Smooth muscle cell (in vitro differentiated cells): ENCODE measurements at regions not wholly inside any gene's neighbourhood (a gene's known extent, or its start where the extent isn't known, plus 50 kb on each side); places are given as distances from the start of the nearest gene placed in this dataset.

ENCODE experiments used
- DNase-seq: peaks from one replicate; lab custom pipeline; 2025; ENCODE audit not compliant: unreplicated experiment; lab: John Stamatoyannopoulos, UW
- H2AFZ ChIP-seq: fragments of 200-600 bp; sonication (generic); 2 replicates; pipeline ENCODE4 v1.6.0; 2016; ENCODE audit warnings: antibody characterized with exemption, low read depth, mild to moderate bottlenecking
- H3F3A ChIP-seq: fragments of 200-600 bp; sonication (generic); 2 replicates; pipeline ENCODE4 v1.6.0; 2017; ENCODE audit warnings: antibody characterized with exemption, low read depth
- H3K27ac ChIP-seq: fragments of 200-600 bp; sonication (generic); 2 replicates; pipeline ENCODE4 v1.5.1; 2016; ENCODE audit warnings: low read depth, mild to moderate bottlenecking
- H3K27me3 ChIP-seq: fragments of 200-600 bp; sonication (generic); 2 replicates; pipeline ENCODE4 v1.6.1; 2016; ENCODE audit warnings: low read depth, mild to moderate bottlenecking
- H3K36me3 ChIP-seq: fragments of 200-600 bp; sonication (generic); 2 replicates; pipeline ENCODE4 v1.5.1; 2016; ENCODE audit warnings: low read depth
- H3K4me1 ChIP-seq: fragments of 200-600 bp; sonication (generic); 2 replicates; pipeline ENCODE4 v1.5.1; 2016; ENCODE audit warnings: low read depth
- H3K4me2 ChIP-seq: fragments of 200-600 bp; sonication (generic); 2 replicates; pipeline ENCODE4 v1.6.0; 2016; ENCODE audit warnings: mild to moderate bottlenecking
- H3K4me3 ChIP-seq: fragments of 200-600 bp; sonication (generic); 2 replicates; pipeline ENCODE4 v1.5.1; 2016; ENCODE audit warnings: mild to moderate bottlenecking
- H3K79me2 ChIP-seq: fragments of 200-600 bp; sonication (generic); 2 replicates; pipeline ENCODE4 v1.6.0; 2016; ENCODE audit warnings: low read depth, mild to moderate bottlenecking
- H3K9ac ChIP-seq: fragments of 200-600 bp; sonication (generic); 2 replicates; pipeline ENCODE4 v1.6.0; 2016; ENCODE audit warnings: low read depth
- H3K9me3 ChIP-seq: fragments of 200-600 bp; sonication (generic); replicated peaks from 2 replicates; pipeline ENCODE4 v1.5.1; 2016; ENCODE audit warnings: low read depth
- H4K20me1 ChIP-seq: fragments of 200-600 bp; sonication (generic); 2 replicates; pipeline ENCODE4 v1.6.0; 2016; ENCODE audit warnings: low read depth
- CTCF ChIP-seq: fragments of 200-600 bp; sonication (generic); IDR thresholded peaks from 2 replicates; pipeline ENCODE4 v1.5.1; 2017; ENCODE audit warnings: borderline replicate concordance, mild to moderate bottlenecking, antibody characterized with exemption; ENCODE audit not compliant: insufficient read depth, poor library complexity, severe bottlenecking
- WGBS: methylation state at CpG from one replicate; pipeline ENCODE4 v1.1.7; 2016; ENCODE audit warnings: low lambda C conversion rate; 5-methylcytosine and 5-hydroxymethylcytosine counted together

- WGBS = 95% methylated on average over 4 of the region's 4 CpGs
- H3K4me3 ChIP-seq = no peak overlapping the region
- DNase-seq = no peak
- H3K27me3 ChIP-seq = no peaks in the 10 kb centered on the region
- H3K4me1 ChIP-seq = no peaks in the 10 kb centered on the region
- H3K36me3 ChIP-seq = no peaks in the 10 kb centered on the region
- no peaks in the 10 kb centered on the region for H4K20me1 ChIP-seq
- no peak overlapping the region for H3K4me2 ChIP-seq
- H3K9me3 ChIP-seq = no peaks in the 10 kb centered on the region
- no peaks in the 10 kb centered on the region for H3K79me2 ChIP-seq
- H3K9ac ChIP-seq = no peak overlapping the region
- no peak for TF ChIP-seq CTCF
- peak overlapping the region; percentile 68 for H3K27ac ChIP-seq
- H3F3A ChIP-seq = no peaks in the 10 kb centered on the region
- no peak overlapping the region for H2AFZ ChIP-seq
Observed at GRCh38 chr5:167709625-167710024, 581.8 kb upstream of the WWC1 start.

GRCh38 chr5:167710444-167711073 lies 580.9 kb upstream of the WWC1 start:
- DNase-seq = no peak
- Histone ChIP-seq H3K4me3 (no peak overlapping the region), H3K9ac (no peak overlapping the region), H3K9me3 (no peaks in the 10 kb centered on the region), H3F3A (no peaks in the 10 kb centered on the region), H4K20me1 (no peaks in the 10 kb centered on the region), H2AFZ (no peak overlapping the region), H3K36me3 (no peaks in the 10 kb centered on the region), H3K4me2 (no peak overlapping the region), H3K27me3 (no peaks in the 10 kb centered on the region), H3K27ac (peak overlapping the region; percentile 68), H3K4me1 (no peaks in the 10 kb centered on the region), H3K79me2 (no peaks in the 10 kb centered on the region)
- WGBS = 39% methylated on average over 3 of the region's 3 CpGs
- TF ChIP-seq CTCF = no peak

- H3K4me2 ChIP-seq = no peak overlapping the region
- no peak for DNase-seq
- H2AFZ ChIP-seq = no peak overlapping the region
- no peaks in the 10 kb centered on the region for H3K27me3 ChIP-seq
- no peaks in the 10 kb centered on the region for H3K79me2 ChIP-seq
- no peaks in the 10 kb centered on the region for H3F3A ChIP-seq
- no peak overlapping the region for H3K4me3 ChIP-seq
- H3K9ac ChIP-seq = no peak overlapping the region
- 96% methylated on average over 7 of the region's 7 CpGs for WGBS
- H3K36me3 ChIP-seq = no peaks in the 10 kb centered on the region
- no peaks in the 10 kb centered on the region for H3K9me3 ChIP-seq
- H3K4me1 ChIP-seq = no peaks in the 10 kb centered on the region
- no peaks in the 10 kb centered on the region for H4K20me1 ChIP-seq
- no peak for TF ChIP-seq CTCF
- no peak overlapping the region for H3K27ac ChIP-seq
Observed at GRCh38 chr5:167712986-167713585, 578.4 kb upstream of the WWC1 start.

- Histone ChIP-seq H3K9me3 (no peaks in the 10 kb centered on the region), H3K4me3 (no peak overlapping the region), H3K79me2 (no peaks in the 10 kb centered on the region), H3K9ac (no peak overlapping the region), H3K27ac (no peak overlapping the region), H3K4me2 (no peak overlapping the region), H3F3A (no peaks in the 10 kb centered on the region), H2AFZ (no peak overlapping the region), H4K20me1 (no peaks in the 10 kb centered on the region), H3K27me3 (no peaks in the 10 kb centered on the region), H3K36me3 (no peaks in the 10 kb centered on the region), H3K4me1 (no peaks in the 10 kb centered on the region)
- no peak for TF ChIP-seq CTCF
- 100% methylated on average over 1 of the region's 1 CpG for WGBS
- DNase-seq = no peak
Observed at GRCh38 chr5:167713896-167714295, 577.5 kb upstream of the WWC1 start.
